ENCODE measurements at regions not wholly inside any gene's neighbourhood (a gene's known extent, or its start where the extent isn't known, plus 50 kb on each side); places are given as distances from the start of the nearest gene placed in this dataset.

DNA sequence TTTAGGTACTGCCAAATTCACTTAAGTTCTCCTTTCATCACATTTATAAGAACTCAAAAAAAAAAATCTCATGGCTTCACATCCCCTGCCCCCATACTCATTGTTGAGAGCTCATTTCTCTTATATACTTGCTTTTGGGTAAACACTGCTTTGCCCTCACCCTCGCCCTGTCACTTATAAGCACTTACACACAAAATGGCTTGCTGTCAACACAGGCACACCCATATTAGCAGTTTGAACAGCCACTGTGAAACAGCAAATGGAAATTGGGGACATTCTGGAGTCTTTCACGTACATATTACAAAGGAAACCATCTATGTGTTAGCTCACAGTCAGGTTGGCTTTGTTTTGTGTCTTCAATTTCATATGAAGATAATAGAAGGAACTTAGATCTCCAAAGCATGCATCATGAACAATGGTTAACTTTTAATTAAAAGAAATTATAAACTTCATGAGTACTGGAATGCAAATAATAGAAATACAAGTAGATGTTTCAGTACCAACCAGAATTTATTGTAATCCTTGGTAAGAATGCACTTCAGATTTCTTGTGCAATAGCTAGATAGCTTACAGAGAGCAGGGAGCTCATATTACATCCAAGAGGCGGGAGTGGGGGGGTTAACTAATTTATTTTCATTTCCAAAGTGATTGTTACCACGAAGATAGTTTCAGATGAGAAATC lies 272.2 kb downstream of the ALG10B start:
- DNase-seq (no peak), ATAC-seq (no peak)
- ChIA-PET POLR2A (no interaction called here), CTCF (interaction anchor here (1.5 kb wide), 1 partner anchor 13 kb away, joined by 3 read pairs; no protein-coding TSS in a partner anchor)
- intact Hi-C loops (cut with DNase I, micrococcal nuclease) = loop anchor here in 1 of 2 experiments (2.0 kb wide), 1 partner anchor 20 kb away; no protein-coding TSS in a partner anchor
- peaks cover 6% of the 10 kb centered on the region for H3K9me3 Mint-ChIP-seq (ENCODE audit: low read depth)
- H3K4me1 Mint-ChIP-seq = no peaks in the 10 kb centered on the region
- no peaks in the 10 kb centered on the region for H3K27me3 Mint-ChIP-seq
- H3K4me3 Mint-ChIP-seq = no peak overlapping the region
- H3K36me3 Mint-ChIP-seq (ENCODE audit: low read depth) = no peaks in the 10 kb centered on the region
- no peak overlapping the region for H3K27ac Mint-ChIP-seq

DNA sequence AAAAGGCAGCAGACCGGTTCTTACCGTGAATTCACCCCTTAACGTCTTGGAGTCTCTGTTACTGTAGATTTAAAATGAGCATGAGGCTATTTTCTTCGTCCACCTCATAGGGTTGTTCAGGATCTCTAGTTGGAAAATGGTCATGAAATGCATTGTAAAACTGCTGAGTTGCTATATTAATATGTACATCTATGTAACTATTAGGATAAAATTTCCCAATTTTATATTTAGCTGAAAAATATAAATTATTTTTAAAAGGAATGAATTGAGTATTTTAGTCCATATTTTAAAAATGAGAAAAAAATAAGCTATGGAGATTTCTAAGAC lies 272.7 kb downstream of the ALG10B start:
- ChIA-PET POLR2A (no interaction called here), CTCF (interaction anchor here (1.5 kb wide), 1 partner anchor 13 kb away, joined by 3 read pairs; no protein-coding TSS in a partner anchor)

DNA sequence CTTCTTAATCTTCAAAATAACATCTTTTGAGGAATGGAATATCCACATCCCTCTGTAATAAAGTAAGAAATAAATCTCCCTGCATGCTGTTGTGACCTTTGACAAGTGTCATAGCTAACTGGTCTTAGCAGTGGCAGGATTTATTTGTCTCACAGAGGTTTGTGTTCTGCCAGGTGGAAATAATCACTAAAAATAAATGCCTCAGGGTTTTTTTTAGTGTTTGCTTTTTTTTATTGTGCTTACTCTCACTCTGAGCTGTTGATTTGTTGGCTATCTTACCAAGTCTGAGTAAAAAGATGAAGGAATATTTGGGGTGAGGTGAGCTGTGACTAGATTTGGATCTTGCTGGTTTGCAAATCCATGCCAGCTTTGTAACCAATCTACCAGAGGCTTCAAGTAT lies 285.4 kb downstream of the ALG10B start:
- no peaks in the 10 kb centered on the region for H3K4me1 Mint-ChIP-seq
- no peak overlapping the region for H3K4me3 Mint-ChIP-seq
- ChIA-PET POLR2A (no interaction called here), CTCF (interaction anchor here (1.1 kb wide), 1 partner anchor 13 kb away, joined by 3 read pairs; no protein-coding TSS in a partner anchor)
- intact Hi-C loops (cut with DNase I, micrococcal nuclease) = no loop called here
- no peak for ATAC-seq
- H3K36me3 Mint-ChIP-seq (ENCODE audit: low read depth) = no peaks in the 10 kb centered on the region
- H3K27me3 Mint-ChIP-seq = no peaks in the 10 kb centered on the region
- no peak for DNase-seq
- H3K9me3 Mint-ChIP-seq (ENCODE audit: low read depth) = peaks cover 8% of the 10 kb centered on the region
- H3K27ac Mint-ChIP-seq = no peak overlapping the region

More for the DNA sequence above, 272.7 kb downstream of the ALG10B start:
- Mint-ChIP-seq H3K27me3 (no peaks in the 10 kb centered on the region), H3K27ac (no peak overlapping the region), H3K9me3 (ENCODE audit: low read depth) (peaks cover 6% of the 10 kb centered on the region), H3K4me3 (no peak overlapping the region), H3K4me1 (no peaks in the 10 kb centered on the region), H3K36me3 (ENCODE audit: low read depth) (no peaks in the 10 kb centered on the region)
- DNase-seq (no peak), ATAC-seq (no peak)
- intact Hi-C loops (cut with DNase I, micrococcal nuclease) = loop anchor here in 1 of 2 experiments (2.0 kb wide), 1 partner anchor 20 kb away; no protein-coding TSS in a partner anchor

Measured in activated CD4-positive, alpha-beta T cell treated with anti-CD3 and anti-CD28 coated beads for 36 hours (primary cell).